ENCODE measurements at regions not wholly inside any gene's neighbourhood (a gene's known extent, or its start where the extent isn't known, plus 50 kb on each side); places are given as distances from the start of the nearest gene placed in this dataset.

GRCh38 chr1:232456714-232457113, 173.2 kb downstream of the SIPA1L2 start:
- H3K27ac ChIP-seq, result no peak overlapping the region
- no peaks in the 10 kb centered on the region for H3K4me1 ChIP-seq
- TF ChIP-seq POLR2A (IDR thresholded peaks at IDR 0.05) (no peak), CTCF (IDR thresholded peaks at IDR 0.05) (no peak)
- no peak overlapping the region for H3K4me3 ChIP-seq
- no peaks in the 10 kb centered on the region for H3K9me3 ChIP-seq
- H3K27me3 ChIP-seq, result no peaks in the 10 kb centered on the region
- DNase-seq, result no peak
- H3K36me3 ChIP-seq, result no peaks in the 10 kb centered on the region

- no peaks in the 10 kb centered on the region for H3K4me1 ChIP-seq
- no peaks in the 10 kb centered on the region for H3K27me3 ChIP-seq
- no peak overlapping the region for H3K27ac ChIP-seq
These were observed 175.6 kb downstream of the SIPA1L2 start for GRCh38 chr1:232454227-232454886.

GRCh38 chr1:232452736-232453440, 177.0 kb downstream of the SIPA1L2 start:
- no peak for TF ChIP-seq CTCF (IDR thresholded peaks at IDR 0.05)
- no peak for TF ChIP-seq POLR2A (IDR thresholded peaks at IDR 0.05)
- H3K27ac ChIP-seq, result no peak overlapping the region
- no peaks in the 10 kb centered on the region for H3K36me3 ChIP-seq
- no peak for DNase-seq
- H3K4me3 ChIP-seq, result no peak overlapping the region
- no peaks in the 10 kb centered on the region for H3K4me1 ChIP-seq
- no peaks in the 10 kb centered on the region for H3K27me3 ChIP-seq
- H3K9me3 ChIP-seq, result no peaks in the 10 kb centered on the region

More at GRCh38 chr1:232454227-232454886, 175.6 kb downstream of the SIPA1L2 start:
- TF ChIP-seq CTCF (IDR thresholded peaks at IDR 0.05) (no peak), POLR2A (IDR thresholded peaks at IDR 0.05) (no peak)
- Histone ChIP-seq H3K9me3 (no peaks in the 10 kb centered on the region), H3K4me3 (no peak overlapping the region), H3K36me3 (no peaks in the 10 kb centered on the region)
- no peak for DNase-seq

GRCh38 chr1:232452117-232452516, 177.8 kb downstream of the SIPA1L2 start:
- H3K27ac ChIP-seq, result no peak overlapping the region
- DNase-seq, result no peak
- H3K4me1 ChIP-seq, result no peaks in the 10 kb centered on the region
- H3K27me3 ChIP-seq, result no peaks in the 10 kb centered on the region
- H3K4me3 ChIP-seq, result no peak overlapping the region
- TF ChIP-seq CTCF (IDR thresholded peaks at IDR 0.05) (no peak), POLR2A (IDR thresholded peaks at IDR 0.05) (no peak)
- no peaks in the 10 kb centered on the region for H3K36me3 ChIP-seq
- no peaks in the 10 kb centered on the region for H3K9me3 ChIP-seq

GRCh38 chr1:232451506-232451905, 178.4 kb downstream of the SIPA1L2 start:
- no peaks in the 10 kb centered on the region for H3K36me3 ChIP-seq
- no peak for TF ChIP-seq CTCF (IDR thresholded peaks at IDR 0.05)
- no peak for TF ChIP-seq POLR2A (IDR thresholded peaks at IDR 0.05)
- no peak for DNase-seq

More at GRCh38 chr1:232451506-232451905, 178.4 kb downstream of the SIPA1L2 start:
- H3K4me1 ChIP-seq, result no peaks in the 10 kb centered on the region
- H3K4me3 ChIP-seq, result no peak overlapping the region
- H3K27ac ChIP-seq, result no peak overlapping the region
- H3K9me3 ChIP-seq, result no peaks in the 10 kb centered on the region
- no peaks in the 10 kb centered on the region for H3K27me3 ChIP-seq

Measured in Peyer's patch (tissue), 4 donors.